ENCODE measurements at regions not wholly inside any gene's neighbourhood (a gene's known extent, or its start where the extent isn't known, plus 50 kb on each side); places are given as distances from the start of the nearest gene placed in this dataset.

DNA sequence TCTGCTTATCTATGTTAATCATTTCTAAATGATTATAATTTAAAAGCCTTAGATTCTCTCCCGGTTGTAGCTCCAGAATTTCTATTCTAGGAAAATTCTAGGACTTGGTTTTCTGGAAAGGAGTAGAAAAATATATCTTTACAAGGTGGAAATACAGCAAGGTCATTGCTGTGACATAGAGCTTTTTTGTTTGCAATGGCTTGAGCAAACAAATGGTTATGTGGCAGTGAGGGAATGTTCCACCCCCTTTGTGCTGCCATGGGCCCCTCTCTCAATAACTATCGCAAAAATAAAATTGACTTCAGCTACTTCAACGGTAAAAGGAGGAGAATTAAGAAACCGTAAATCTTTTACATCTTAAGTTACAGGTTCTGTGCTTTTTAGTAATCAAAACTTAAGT lies 517.1 kb downstream of the EPHA3 start:
- Histone ChIP-seq H2AFZ (ENCODE audit: low read depth) (no peak overlapping the region), H3K4me3 (IDR thresholded peaks at IDR 0.05; ENCODE audit: insufficient read depth, low read depth, low read length) (no peak overlapping the region), H3K27ac (no peak overlapping the region), H3K9ac (no peak overlapping the region), H3K4me2 (no peak overlapping the region), H3K36me3 (ENCODE audit: insufficient read depth) (no peaks in the 10 kb centered on the region), H3K27me3 (ENCODE audit: insufficient read depth, low read depth) (no peaks in the 10 kb centered on the region), H3K79me2 (ENCODE audit: insufficient read depth, low read depth) (no peaks in the 10 kb centered on the region), H4K20me1 (ENCODE audit: insufficient read depth) (no peaks in the 10 kb centered on the region), H3K4me1 (ENCODE audit: low read depth, poor library complexity, severe bottlenecking) (no peaks in the 10 kb centered on the region)
- TF ChIP-seq, protein P1, sequence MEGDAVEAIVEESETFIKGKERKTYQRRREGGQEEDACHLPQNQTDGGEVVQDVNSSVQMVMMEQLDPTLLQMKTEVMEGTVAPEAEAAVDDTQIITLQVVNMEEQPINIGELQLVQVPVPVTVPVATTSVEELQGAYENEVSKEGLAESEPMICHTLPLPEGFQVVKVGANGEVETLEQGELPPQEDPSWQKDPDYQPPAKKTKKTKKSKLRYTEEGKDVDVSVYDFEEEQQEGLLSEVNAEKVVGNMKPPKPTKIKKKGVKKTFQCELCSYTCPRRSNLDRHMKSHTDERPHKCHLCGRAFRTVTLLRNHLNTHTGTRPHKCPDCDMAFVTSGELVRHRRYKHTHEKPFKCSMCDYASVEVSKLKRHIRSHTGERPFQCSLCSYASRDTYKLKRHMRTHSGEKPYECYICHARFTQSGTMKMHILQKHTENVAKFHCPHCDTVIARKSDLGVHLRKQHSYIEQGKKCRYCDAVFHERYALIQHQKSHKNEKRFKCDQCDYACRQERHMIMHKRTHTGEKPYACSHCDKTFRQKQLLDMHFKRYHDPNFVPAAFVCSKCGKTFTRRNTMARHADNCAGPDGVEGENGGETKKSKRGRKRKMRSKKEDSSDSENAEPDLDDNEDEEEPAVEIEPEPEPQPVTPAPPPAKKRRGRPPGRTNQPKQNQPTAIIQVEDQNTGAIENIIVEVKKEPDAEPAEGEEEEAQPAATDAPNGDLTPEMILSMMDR (conservative IDR thresholded peaks at IDR 0.05; ENCODE audit: low read depth, low read length), result no peak

DNA sequence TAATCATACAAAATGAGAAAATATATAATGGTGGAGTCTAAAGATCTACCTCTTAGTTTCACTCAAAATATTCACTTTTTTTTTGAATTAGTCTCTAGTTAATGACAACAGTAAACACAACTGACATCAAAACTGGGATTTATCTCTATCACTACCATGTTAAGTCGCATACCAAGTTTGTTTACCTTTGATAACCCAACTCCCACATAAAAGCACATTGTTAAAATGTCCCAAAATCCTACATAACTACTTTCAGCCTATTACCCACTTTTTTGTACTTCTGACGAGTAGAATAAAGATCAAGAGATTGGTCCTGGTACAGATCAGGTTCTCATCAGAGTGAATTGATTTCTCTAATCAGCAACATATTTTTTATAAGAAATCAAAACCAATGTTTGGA lies 518.5 kb downstream of the EPHA3 start:
- Histone ChIP-seq H3K79me2 (ENCODE audit: insufficient read depth, low read depth) (no peaks in the 10 kb centered on the region), H3K9ac (no peak overlapping the region), H4K20me1 (ENCODE audit: insufficient read depth) (no peaks in the 10 kb centered on the region), H3K27ac (no peak overlapping the region), H2AFZ (ENCODE audit: low read depth) (no peak overlapping the region), H3K27me3 (ENCODE audit: insufficient read depth, low read depth) (no peaks in the 10 kb centered on the region), H3K4me2 (no peak overlapping the region), H3K36me3 (ENCODE audit: insufficient read depth) (no peaks in the 10 kb centered on the region), H3K4me1 (ENCODE audit: low read depth, poor library complexity, severe bottlenecking) (no peaks in the 10 kb centered on the region), H3K4me3 (IDR thresholded peaks at IDR 0.05; ENCODE audit: insufficient read depth, low read depth, low read length) (no peak overlapping the region)
- TF ChIP-seq, protein P1 (conservative IDR thresholded peaks at IDR 0.05; ENCODE audit: low read depth, low read length), result no peak

DNA sequence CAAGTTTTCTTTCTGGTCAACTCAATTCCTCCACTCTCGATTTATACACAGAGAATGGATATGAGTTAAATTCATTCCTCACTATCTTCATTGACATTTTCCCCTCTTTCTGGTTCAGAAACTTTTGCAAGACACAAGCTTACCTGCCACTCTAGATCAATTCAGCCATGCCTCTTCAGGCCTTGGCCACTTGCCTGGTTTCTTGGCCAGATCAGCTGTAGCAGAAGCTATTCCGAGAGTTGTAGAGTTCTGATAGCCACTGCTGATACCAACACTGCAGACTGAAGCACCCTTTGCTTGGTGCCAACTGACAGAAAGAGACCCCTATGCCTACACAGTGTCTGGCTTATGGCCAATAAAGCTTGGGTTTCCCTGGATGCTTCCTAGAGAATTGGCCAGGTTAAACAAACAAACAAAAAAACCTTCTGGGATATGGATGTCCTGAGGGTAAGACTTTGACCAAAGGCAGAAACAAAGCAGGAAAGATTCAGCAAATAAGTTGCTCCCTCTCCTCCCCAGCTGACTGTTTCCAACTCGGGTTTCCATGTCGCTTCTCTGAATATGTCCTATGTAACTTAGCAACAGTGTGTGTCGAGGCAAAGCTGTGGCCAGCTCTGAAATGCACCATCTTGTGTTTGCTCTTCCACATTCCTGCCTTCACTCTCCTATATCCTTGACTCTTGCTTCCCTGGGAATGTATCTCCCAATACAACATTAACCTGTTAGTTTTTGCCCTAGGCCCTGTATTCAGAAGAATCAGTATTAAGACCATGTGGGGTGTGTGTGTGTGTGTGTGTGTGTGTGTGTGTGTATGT lies 521.6 kb downstream of the EPHA3 start:
- Histone ChIP-seq H3K4me3 (IDR thresholded peaks at IDR 0.05; ENCODE audit: insufficient read depth, low read depth, low read length) (no peak overlapping the region), H3K27me3 (ENCODE audit: insufficient read depth, low read depth) (no peaks in the 10 kb centered on the region), H3K79me2 (ENCODE audit: insufficient read depth, low read depth) (no peaks in the 10 kb centered on the region), H3K36me3 (ENCODE audit: insufficient read depth) (no peaks in the 10 kb centered on the region), H3K4me2 (no peak overlapping the region), H3K4me1 (ENCODE audit: low read depth, poor library complexity, severe bottlenecking) (no peaks in the 10 kb centered on the region), H2AFZ (ENCODE audit: low read depth) (no peak overlapping the region), H3K9ac (no peak overlapping the region), H3K27ac (no peak overlapping the region), H4K20me1 (ENCODE audit: insufficient read depth) (no peaks in the 10 kb centered on the region)
- TF ChIP-seq, protein P1 (conservative IDR thresholded peaks at IDR 0.05; ENCODE audit: low read depth, low read length), result no peak

DNA sequence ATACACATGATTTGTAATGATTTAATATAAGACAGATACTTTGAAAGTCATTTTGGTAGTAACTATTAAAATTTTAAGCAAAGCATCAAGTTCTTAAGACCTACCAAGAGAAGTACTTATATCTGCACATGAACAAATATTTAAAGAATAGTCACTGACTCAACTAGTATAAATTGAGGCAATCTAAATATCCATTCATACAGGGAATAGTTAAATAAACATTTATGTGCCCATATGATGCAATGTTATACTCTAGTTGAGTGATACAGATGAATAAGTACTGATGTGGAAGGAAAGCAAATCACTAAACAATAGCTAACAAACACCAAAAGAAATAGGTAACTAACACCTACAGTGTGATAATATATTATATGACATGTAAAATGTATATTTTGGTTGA lies 527.7 kb downstream of the EPHA3 start:
- Histone ChIP-seq H3K4me1 (ENCODE audit: low read depth, poor library complexity, severe bottlenecking) (no peaks in the 10 kb centered on the region), H3K79me2 (ENCODE audit: insufficient read depth, low read depth) (no peaks in the 10 kb centered on the region), H3K27ac (no peak overlapping the region), H4K20me1 (ENCODE audit: insufficient read depth) (no peaks in the 10 kb centered on the region), H3K4me2 (no peak overlapping the region), H3K4me3 (IDR thresholded peaks at IDR 0.05; ENCODE audit: insufficient read depth, low read depth, low read length) (no peak overlapping the region), H3K9ac (no peak overlapping the region), H3K36me3 (ENCODE audit: insufficient read depth) (no peaks in the 10 kb centered on the region), H3K27me3 (ENCODE audit: insufficient read depth, low read depth) (no peaks in the 10 kb centered on the region), H2AFZ (ENCODE audit: low read depth) (no peak overlapping the region)
- TF ChIP-seq, protein P1 (conservative IDR thresholded peaks at IDR 0.05; ENCODE audit: low read depth, low read length), result no peak

Measured in KMS-11 (cell line).